ENCODE measurements at regions not wholly inside any gene's neighbourhood (a gene's known extent, or its start where the extent isn't known, plus 50 kb on each side); places are given as distances from the start of the nearest gene placed in this dataset.

DNA sequence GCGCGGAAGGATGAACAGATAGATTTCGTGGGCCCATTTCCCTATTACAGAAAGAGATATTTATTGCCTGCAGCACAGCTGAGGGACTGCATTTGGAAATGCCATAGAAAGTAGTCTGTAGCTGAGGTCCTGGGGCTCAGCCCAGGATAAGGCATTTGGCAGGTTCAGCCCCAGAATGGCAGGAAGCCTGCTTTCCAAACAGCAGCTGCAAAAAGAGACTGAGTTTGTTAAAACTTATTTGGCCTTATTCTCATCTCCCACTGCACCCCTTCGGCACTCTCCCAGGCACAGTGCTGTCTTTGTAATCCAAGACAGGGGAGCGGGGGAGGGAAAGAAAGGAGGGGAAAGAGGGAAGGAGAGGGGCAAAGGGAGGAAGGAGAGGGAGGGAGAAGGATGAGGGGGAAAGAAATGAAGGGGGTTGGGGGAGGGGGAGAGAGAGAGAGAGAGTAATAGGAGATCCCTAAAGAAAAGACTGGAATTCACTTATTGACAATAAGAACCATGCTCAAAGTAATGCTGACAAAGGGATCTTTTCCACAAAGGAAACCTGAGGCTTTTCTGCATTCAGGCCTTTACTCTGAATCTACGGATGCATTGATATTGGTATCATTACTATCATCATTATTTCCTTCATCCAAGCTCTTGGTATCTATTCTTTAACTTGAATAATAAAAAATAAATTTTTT, 94.0 kb upstream of the LRRN1 start:
- no peak overlapping the region for H3K9ac ChIP-seq (ENCODE audit: insufficient read length, low read depth)
- H3K4me1 ChIP-seq (ENCODE audit: insufficient read depth, insufficient read length) = no peaks in the 10 kb centered on the region
- TF ChIP-seq SUZ12 (IDR thresholded peaks at IDR 0.05; ENCODE audit: extremely low read depth, insufficient read depth, insufficient read length) = no peak
- no peak for TF ChIP-seq YY1 (IDR thresholded peaks at IDR 0.05; ENCODE audit: insufficient read depth, insufficient read length)
- TF ChIP-seq ZNF274 (IDR thresholded peaks at IDR 0.05; ENCODE audit: low read depth, low read length) = no peak
- no peaks in the 10 kb centered on the region for H3K36me3 ChIP-seq (ENCODE audit: insufficient read depth, insufficient read length, low read length)
- H3K4me3 ChIP-seq (ENCODE audit: insufficient read length, low read depth) = no peak overlapping the region
- no peaks in the 10 kb centered on the region for H3K27me3 ChIP-seq (ENCODE audit: insufficient read depth, insufficient read length)
- DNase-seq (ENCODE audit: low read depth, low spot score) = no peak
- H3K9me3 ChIP-seq (ENCODE audit: insufficient read depth, low read length) = peaks cover 1% of the 10 kb centered on the region

DNA sequence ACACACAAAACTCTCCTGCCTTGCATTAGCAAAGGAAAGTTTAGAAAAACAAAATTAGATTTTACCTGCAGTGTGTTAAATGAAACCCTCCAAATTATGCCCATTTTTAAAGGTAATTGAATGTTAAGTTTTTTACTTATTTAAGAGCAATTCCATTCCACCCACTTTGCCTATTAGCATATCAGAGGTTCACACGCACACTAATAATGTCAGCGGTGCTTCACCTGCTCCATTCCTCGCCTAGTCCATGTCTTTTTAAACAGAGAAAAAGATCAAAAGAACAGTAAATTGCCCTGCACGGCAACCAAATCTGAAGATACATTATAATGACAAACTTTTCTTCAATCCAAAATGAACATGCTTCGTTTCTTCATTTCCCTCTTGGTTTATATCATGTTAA, 97.3 kb upstream of the LRRN1 start:
- no peak for DNase-seq (ENCODE audit: low read depth, low spot score)
- H3K9me3 ChIP-seq (ENCODE audit: insufficient read depth, low read length) = no peaks in the 10 kb centered on the region
- no peak overlapping the region for H3K4me3 ChIP-seq (ENCODE audit: insufficient read length, low read depth)
- H3K9ac ChIP-seq (ENCODE audit: insufficient read length, low read depth) = no peak overlapping the region
- H3K36me3 ChIP-seq (ENCODE audit: insufficient read depth, insufficient read length, low read length) = no peaks in the 10 kb centered on the region
- TF ChIP-seq YY1 (IDR thresholded peaks at IDR 0.05; ENCODE audit: insufficient read depth, insufficient read length) = no peak
- no peak for TF ChIP-seq SUZ12 (IDR thresholded peaks at IDR 0.05; ENCODE audit: extremely low read depth, insufficient read depth, insufficient read length)
- TF ChIP-seq ZNF274 (IDR thresholded peaks at IDR 0.05; ENCODE audit: low read depth, low read length) = no peak
- H3K4me1 ChIP-seq (ENCODE audit: insufficient read depth, insufficient read length) = no peaks in the 10 kb centered on the region
- no peaks in the 10 kb centered on the region for H3K27me3 ChIP-seq (ENCODE audit: insufficient read depth, insufficient read length)

- Histone ChIP-seq H3K4me3 (ENCODE audit: insufficient read length, low read depth) (no peak overlapping the region), H3K27me3 (ENCODE audit: insufficient read depth, insufficient read length) (no peaks in the 10 kb centered on the region), H3K9me3 (ENCODE audit: insufficient read depth, low read length) (no peaks in the 10 kb centered on the region), H3K9ac (ENCODE audit: insufficient read length, low read depth) (no peak overlapping the region), H3K4me1 (ENCODE audit: insufficient read depth, insufficient read length) (no peaks in the 10 kb centered on the region), H3K36me3 (ENCODE audit: insufficient read depth, insufficient read length, low read length) (no peaks in the 10 kb centered on the region)
- TF ChIP-seq SUZ12 (IDR thresholded peaks at IDR 0.05; ENCODE audit: extremely low read depth, insufficient read depth, insufficient read length) (no peak), YY1 (IDR thresholded peaks at IDR 0.05; ENCODE audit: insufficient read depth, insufficient read length) (no peak)
- no peak for DNase-seq (ENCODE audit: low read depth, low spot score)
Observed at GRCh38 chr3:3699816-3700633, 99.2 kb upstream of the LRRN1 start.

DNA sequence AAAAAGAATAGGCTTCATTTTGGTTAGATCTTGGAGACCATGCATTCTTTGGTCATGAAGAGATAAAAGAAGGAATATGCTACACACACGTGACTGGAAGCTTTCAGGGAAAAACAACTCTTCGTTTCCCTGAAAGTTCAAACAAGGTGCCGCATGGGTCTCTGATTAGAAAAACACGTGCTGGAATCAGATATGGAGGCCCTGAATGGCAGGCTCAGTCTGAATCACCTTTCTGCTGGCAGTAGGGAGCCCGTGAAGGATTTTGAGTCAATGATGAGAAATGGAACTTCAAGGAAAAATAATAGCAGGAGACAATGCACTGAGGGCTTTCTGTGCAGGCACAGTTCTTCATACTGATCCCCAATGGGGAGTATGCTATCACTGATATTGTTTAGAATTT, 99.8 kb upstream of the LRRN1 start:
- DNase-seq (ENCODE audit: low read depth, low spot score) = no peak
- TF ChIP-seq ZNF274 (IDR thresholded peaks at IDR 0.05; ENCODE audit: low read depth, low read length) = no peak
- TF ChIP-seq YY1 (IDR thresholded peaks at IDR 0.05; ENCODE audit: insufficient read depth, insufficient read length) = no peak
- H3K4me1 ChIP-seq (ENCODE audit: insufficient read depth, insufficient read length) = no peaks in the 10 kb centered on the region
- H3K4me3 ChIP-seq (ENCODE audit: insufficient read length, low read depth) = no peak overlapping the region
- no peaks in the 10 kb centered on the region for H3K27me3 ChIP-seq (ENCODE audit: insufficient read depth, insufficient read length)
- H3K36me3 ChIP-seq (ENCODE audit: insufficient read depth, insufficient read length, low read length) = no peaks in the 10 kb centered on the region
- H3K9ac ChIP-seq (ENCODE audit: insufficient read length, low read depth) = no peak overlapping the region
- H3K9me3 ChIP-seq (ENCODE audit: insufficient read depth, low read length) = no peaks in the 10 kb centered on the region

DNA sequence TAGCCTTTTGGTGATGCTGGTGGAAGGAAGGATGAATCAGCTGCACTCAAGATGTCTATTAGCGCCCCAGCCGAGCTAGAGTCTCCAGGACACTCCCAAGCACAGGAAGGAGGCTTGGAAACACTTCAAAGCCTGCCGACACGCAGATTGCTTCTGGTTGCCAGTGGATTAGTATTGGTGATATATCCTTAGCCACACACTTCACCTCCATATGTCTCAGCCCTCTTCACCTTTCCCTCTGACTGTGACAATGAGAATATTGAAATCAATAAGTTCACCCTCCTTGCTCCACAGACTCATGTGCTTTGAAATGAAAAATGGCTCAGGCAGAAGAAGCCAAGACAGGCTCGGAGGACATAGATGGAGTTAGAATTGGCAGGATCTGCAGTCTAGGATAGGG, 102.9 kb upstream of the LRRN1 start:
- Histone ChIP-seq H3K36me3 (ENCODE audit: insufficient read depth, insufficient read length, low read length) (no peaks in the 10 kb centered on the region), H3K4me3 (ENCODE audit: insufficient read length, low read depth) (no peak overlapping the region), H3K4me1 (ENCODE audit: insufficient read depth, insufficient read length) (no peaks in the 10 kb centered on the region), H3K27me3 (ENCODE audit: insufficient read depth, insufficient read length) (no peaks in the 10 kb centered on the region), H3K9ac (ENCODE audit: insufficient read length, low read depth) (no peak overlapping the region), H3K9me3 (ENCODE audit: insufficient read depth, low read length) (no peaks in the 10 kb centered on the region)
- TF ChIP-seq YY1 (IDR thresholded peaks at IDR 0.05; ENCODE audit: insufficient read depth, insufficient read length) (no peak), SUZ12 (IDR thresholded peaks at IDR 0.05; ENCODE audit: extremely low read depth, insufficient read depth, insufficient read length) (no peak), ZNF274 (IDR thresholded peaks at IDR 0.05; ENCODE audit: low read depth, low read length) (no peak)
- DNase-seq (ENCODE audit: low read depth, low spot score) = no peak

- H3K9ac ChIP-seq (ENCODE audit: insufficient read length, low read depth) = no peak overlapping the region
- TF ChIP-seq SUZ12 (IDR thresholded peaks at IDR 0.05; ENCODE audit: extremely low read depth, insufficient read depth, insufficient read length) = no peak
- no peaks in the 10 kb centered on the region for H3K9me3 ChIP-seq (ENCODE audit: insufficient read depth, low read length)
- no peak for DNase-seq (ENCODE audit: low read depth, low spot score)
- no peaks in the 10 kb centered on the region for H3K27me3 ChIP-seq (ENCODE audit: insufficient read depth, insufficient read length)
- H3K4me3 ChIP-seq (ENCODE audit: insufficient read length, low read depth) = no peak overlapping the region
- no peaks in the 10 kb centered on the region for H3K4me1 ChIP-seq (ENCODE audit: insufficient read depth, insufficient read length)
- no peaks in the 10 kb centered on the region for H3K36me3 ChIP-seq (ENCODE audit: insufficient read depth, insufficient read length, low read length)
Observed at GRCh38 chr3:3693593-3693992, 105.6 kb upstream of the LRRN1 start.

GRCh38 chr3:3689601-3690375, 109.4 kb upstream of the LRRN1 start:
- H3K9ac ChIP-seq (ENCODE audit: insufficient read length, low read depth) = no peak overlapping the region
- H3K4me3 ChIP-seq (ENCODE audit: insufficient read length, low read depth) = no peak overlapping the region
- no peak for TF ChIP-seq SUZ12 (IDR thresholded peaks at IDR 0.05; ENCODE audit: extremely low read depth, insufficient read depth, insufficient read length)
- TF ChIP-seq ZNF274 (IDR thresholded peaks at IDR 0.05; ENCODE audit: low read depth, low read length) = no peak
- TF ChIP-seq YY1 (IDR thresholded peaks at IDR 0.05; ENCODE audit: insufficient read depth, insufficient read length) = no peak
- DNase-seq (ENCODE audit: low read depth, low spot score) = no peak
- no peaks in the 10 kb centered on the region for H3K36me3 ChIP-seq (ENCODE audit: insufficient read depth, insufficient read length, low read length)
- no peaks in the 10 kb centered on the region for H3K4me1 ChIP-seq (ENCODE audit: insufficient read depth, insufficient read length)
- no peaks in the 10 kb centered on the region for H3K27me3 ChIP-seq (ENCODE audit: insufficient read depth, insufficient read length)
- H3K9me3 ChIP-seq (ENCODE audit: insufficient read depth, low read length) = no peaks in the 10 kb centered on the region
